HG02642 (cell line): ENCODE measurements at regions not wholly inside any gene's neighbourhood (a gene's known extent, or its start where the extent isn't known, plus 50 kb on each side); places are given as distances from the start of the nearest gene placed in this dataset.

ENCODE experiments used
- ATAC-seq: cut with Tn5 transposase; IDR thresholded peaks from one replicate; pipeline ENCODE4 v1.9.1; 2021; ENCODE audit warnings: mild to moderate bottlenecking; ENCODE audit not compliant: unreplicated experiment, poor library complexity

DNA sequence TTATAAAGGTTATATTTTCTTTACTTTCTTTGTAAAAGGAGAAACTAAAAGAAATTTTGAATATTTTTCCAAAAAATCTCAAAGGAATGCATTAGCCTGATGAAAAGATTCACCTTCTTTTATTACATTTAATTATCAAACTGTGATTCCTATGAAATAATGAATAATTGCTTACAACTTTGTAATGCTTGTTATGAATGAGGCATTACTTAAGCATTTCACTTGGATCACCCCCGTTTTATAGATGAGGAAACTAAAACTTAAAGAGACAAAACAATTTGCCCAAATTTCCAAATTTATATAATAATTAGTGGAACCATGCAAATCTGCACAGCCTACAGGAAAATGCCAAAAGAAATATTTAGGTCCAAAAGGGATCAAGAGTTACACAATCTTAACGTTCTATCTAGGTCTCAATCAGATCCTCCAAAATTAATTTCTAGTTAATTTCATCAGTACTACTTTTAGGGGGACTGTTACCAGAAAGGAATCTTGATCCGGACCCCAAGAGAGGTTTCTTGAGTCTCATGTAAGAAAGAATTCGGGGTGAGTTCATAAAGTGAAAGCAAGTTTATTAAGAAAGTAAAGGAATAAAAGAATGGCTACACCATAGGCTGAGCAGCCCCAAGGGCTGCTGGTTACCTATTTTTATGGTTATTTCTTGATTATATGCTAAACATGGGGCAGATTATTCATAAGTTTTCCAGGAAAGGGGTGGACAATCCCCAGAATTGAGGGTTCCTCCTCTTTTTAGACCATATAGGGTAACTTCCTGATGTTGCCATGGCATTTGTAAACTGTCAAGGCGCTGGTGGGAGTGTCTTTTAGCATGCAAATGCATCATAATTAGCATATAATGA lies 288.0 kb downstream of the ADGB start:
- no peak for ATAC-seq

DNA sequence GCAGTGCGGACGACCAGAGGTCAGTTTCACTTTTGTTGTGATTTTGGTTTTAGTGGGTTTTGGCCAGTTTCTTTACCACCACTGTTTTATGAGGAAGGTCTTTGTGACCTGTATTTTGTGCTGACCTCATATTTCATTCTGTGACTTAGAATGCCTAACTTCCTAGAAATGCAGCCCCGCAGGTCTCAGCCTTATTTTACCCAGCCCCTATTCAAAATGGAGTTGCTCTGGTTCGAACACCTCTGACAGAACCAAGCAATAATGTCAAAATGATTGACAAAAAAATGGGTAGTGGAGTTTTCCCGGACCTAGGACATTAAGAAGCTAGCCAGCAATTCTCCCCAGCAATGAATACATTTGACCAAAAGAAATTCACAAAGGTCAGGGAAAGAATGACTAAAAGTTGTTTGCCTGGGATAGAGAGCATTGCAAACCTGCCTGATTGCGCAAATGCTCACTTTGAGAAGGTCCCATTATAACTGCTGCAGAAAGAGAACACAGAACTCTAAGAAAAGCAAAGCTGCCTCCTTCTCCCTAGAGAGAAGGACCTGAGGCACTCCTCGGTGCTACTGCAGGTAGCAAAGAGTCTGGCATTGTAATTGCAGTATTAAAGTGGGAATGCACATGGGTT lies 288.8 kb downstream of the ADGB start:
- no peak for ATAC-seq

DNA sequence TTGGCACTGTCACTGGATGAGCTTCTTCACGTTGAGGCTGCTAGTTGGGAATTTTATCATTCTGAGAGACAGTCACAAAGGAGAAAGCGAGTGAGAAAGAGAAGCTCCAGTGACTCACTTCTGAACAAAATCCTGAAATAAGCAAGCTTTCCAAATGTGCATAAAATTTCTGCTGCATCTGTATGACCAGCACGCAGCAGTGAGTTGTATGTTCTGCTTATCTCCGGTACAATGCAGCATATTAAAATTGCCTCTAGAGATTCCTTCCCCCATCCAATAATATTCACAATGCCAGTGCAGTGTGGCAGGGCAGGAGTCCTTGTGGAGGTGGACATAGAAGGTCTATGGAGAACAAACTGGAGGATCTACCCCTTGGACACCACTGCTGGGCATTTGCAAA lies 290.5 kb downstream of the ADGB start:
- no peak for ATAC-seq

DNA sequence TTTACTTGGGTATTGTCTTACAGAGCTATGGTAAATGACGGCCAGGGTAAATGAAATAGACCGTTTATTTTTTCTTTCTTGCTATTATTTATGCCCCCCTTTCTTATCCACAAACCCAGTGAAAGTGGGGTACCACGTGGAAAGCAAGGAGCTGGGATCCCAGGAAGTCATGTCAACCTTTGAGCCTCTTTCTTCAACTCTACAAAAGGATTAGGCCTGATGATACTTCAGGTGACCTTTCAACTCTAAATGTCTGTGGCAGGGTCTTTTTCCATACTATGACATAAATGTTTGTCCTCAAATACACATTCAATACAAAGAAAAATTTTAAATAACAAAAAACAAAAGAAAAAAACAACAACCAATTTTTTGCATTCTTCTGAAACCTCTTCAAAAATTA lies 291.4 kb downstream of the ADGB start:
- no peak for ATAC-seq

DNA sequence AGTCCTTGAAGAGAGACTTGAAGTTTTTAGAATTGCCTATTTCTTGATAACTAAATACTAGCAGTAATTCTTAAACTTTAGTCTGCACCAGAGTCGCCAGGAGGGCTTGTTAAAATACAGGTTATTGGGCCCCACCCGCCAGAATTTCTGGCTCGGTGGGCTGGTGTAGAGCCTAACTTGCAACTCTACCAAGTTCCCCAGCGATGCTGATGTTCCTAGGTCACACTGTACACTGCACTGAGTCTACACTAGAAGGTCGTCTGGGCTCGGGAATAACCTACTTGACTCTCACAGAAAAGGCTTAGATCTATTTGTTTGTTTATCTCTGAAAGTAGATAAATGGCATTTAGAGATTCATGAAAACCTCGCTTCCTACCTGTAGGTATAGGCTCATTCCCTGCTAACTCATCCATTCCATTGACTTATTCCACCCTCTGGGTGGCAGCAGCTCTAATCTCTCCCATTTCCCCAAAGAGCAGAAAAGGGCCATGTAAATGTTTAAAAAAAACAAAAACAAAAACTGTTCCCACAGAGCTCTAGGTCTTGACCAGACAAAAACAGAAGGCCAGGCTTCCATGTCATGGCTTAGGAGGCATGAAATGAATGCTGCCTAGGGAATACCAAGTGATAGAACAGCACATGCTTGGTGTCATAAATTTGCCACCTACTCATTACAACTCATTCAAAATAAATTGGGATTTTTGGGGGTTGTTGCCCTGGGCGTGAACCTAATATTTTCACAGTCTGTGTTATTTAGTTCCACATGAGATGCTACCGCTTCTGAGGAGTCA lies 292.1 kb downstream of the ADGB start:
- ATAC-seq, result no peak

DNA sequence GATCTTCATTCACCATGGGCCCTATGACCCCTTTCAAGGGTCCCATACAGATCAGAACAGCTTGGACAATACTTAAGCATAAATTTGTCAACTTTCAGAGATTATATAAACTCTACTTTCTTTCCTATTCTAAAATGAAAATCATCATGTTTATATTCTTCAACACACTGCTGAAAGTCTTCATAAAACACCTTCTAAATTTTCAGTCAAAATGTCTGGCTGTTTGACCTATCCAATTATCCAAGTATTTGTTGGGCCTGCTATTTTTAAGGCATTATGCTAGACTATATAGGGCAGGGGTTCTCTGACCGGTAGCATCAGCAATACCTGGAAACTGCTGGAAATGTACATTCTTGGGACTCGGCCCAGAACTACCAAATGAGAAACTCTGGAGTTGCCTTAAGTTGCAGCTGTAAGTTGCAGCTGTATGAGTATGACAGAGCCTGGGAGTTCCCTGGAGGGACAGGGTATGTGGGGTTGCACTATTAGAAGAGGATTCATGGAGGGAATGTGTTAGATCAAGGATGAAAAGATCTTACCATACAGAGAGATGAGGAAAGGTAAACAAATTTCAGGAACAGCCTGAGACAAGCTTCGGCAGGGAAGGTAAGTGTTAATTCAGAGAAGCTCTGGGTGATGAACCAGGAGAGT lies 293.0 kb downstream of the ADGB start:
- ATAC-seq, result no peak

DNA sequence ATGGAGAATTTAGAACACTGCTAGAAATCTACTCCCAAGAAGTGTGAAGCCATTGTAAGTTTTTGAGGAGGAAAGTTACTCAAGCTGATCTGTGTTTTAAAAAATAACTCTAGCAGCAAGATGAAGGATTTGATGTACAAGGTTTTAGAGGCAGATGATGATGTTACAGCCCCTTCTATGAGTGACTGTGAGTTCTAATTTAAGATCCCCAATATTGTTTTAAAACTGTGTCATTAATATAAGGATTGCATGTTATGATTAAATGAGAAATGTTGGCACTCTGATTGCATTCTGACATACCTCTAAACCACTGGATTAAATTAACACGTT lies 293.5 kb downstream of the ADGB start:
- ATAC-seq, result no peak

DNA sequence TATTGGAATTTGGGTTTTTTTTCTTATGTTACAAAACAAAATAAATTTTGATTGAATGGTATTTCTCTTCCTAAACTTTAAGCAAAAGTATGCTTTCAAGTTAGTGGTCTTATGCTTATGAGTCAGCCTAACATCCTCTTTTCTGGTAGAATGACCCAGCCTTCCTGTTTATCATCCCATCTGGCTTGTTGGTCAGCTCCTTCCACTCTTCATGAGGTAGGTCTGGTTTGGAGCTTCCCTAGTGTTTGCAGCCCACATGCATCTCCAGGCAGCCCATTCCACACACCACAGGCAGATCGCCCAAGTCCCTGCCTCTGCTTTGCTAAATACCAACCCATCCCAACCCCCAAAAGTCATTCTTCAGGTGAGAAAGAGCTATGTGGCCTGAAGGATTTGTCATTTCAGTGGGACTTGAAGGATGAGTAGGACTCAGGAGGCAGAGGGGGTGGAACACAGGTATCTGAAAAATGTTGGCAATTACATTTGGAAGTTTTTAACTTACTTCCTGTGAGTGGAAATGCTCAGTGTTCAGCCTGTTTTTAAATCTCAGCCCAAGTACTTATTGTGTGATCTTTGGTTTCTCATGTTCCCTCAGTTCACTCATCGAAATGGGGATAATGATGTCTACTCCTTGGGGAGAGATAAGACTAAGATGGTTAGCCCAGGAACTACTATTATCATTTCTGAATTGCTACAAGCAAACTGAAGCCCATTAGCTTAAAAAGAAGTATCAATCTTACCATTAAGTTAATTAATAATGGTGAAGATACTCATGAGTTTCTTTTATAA lies 294.0 kb downstream of the ADGB start:
- no peak for ATAC-seq

DNA sequence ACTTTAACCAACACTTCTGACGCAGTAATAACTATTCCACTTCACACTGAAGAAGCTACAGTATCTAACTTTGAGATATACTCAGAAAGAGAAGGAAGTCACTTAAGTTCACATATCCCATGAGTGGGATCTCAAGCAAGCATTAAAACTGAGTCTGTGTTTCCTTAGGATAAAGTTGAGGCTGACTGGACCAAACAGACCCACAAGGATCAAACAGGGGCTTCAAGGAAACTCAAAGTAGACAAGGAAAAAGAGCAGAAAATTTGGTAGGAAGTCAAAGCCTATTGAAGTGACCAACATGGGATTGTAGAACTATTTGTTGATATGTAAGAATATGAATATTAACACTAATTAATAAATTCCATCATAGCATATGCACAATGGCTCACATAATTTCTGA lies 294.9 kb downstream of the ADGB start:
- no peak for ATAC-seq

DNA sequence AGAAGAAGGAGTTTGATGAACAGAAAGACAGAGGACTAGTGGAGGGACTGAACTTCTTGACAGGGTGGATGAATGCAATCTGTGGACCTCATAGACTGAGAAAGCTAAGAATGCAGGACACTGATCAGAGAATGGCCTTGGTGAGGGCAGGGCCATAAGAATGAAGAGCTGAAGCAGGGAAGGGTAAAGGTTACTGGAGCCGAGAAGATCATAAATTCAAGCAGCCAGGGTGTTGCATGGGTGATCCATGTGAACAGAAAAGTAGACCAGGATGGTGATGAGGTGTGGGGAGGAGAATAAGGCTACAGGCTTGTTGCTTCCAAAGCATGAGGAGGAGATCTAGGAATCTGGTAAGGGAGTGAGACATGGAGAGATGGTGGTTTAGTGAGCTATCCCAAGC lies 295.9 kb downstream of the ADGB start:
- ATAC-seq, result no peak

DNA sequence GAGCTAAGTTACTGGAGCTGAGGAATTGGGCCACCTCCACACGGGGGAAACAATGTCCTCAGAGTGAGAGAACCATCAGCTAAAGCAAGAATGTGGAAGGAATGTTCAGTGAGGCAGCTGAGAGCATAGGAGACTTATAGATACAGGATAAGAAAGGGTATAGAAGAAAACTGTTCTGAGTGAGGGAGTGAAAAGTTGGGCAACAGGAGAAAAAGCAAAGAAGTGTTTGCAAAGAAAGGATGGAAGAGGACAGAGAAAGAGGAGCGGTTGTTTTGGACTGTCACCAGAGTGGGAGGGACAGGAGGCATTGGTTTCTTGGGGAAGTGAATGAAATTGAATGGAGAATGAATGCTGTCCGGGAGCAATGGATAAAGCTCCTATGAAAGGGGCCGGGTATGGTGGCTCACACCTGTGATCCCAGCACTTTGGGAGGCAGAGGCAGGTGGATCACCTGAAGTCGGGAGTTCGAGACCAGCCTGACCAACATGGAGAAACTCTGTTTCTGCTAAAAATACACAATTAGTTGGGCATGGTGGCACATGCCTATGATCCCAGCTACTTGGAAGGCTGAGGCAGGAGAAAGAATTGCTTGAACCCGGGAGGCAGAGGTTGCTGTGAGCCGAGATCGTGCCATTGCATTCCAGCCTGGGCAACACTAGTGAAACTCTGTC lies 296.5 kb downstream of the ADGB start:
- ATAC-seq, result no peak

DNA sequence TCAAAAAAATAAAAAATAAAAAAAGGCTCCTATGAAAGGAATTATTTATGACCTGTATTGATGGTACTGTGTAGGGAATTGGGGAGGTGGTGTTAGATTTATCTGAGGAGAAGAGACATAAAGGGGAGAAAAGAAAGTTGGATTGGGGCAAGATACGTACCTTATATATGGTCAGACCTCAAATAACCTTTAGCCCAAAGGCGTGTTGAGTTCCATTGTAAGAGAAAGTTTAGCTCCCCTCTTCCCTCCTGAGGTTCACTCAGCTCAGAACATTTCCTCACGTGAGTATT lies 296.9 kb downstream of the ADGB start:
- no peak for ATAC-seq

DNA sequence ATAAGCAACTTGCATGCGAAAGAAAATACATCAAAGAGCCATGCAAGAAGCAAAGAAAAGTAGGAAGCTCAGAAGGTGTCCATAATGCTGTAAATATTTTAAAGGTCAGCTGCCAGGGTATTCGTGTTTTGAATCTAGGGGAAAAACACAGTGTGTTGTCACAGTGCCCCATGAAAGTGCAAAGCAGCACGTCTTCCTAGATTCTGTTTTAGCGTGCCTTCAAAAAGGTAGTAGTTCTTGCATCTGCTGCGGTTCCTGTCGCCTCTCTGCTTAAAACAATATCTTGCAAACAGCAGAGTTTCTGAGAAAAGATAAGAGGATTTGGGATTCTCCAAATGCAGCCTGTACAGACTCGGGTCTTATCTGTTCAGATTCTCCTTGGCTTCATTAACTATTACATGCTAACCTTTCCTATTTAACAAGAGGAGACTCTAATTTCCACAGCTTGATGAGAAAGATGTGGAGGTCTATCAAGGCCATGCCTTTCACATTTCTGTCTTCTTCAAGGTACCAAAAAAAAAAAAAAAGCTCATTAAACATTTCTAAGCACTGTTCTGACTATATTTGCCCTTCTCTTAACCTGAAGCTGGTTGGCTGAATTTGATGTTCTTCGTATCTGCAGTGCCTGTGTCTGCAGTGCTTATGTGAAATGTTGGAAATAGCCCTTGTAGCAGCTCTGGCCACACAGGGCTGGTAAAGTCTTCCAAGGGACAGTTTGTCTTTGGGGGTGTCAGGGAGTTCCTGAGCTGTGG lies 297.5 kb downstream of the ADGB start:
- ATAC-seq, result no peak

DNA sequence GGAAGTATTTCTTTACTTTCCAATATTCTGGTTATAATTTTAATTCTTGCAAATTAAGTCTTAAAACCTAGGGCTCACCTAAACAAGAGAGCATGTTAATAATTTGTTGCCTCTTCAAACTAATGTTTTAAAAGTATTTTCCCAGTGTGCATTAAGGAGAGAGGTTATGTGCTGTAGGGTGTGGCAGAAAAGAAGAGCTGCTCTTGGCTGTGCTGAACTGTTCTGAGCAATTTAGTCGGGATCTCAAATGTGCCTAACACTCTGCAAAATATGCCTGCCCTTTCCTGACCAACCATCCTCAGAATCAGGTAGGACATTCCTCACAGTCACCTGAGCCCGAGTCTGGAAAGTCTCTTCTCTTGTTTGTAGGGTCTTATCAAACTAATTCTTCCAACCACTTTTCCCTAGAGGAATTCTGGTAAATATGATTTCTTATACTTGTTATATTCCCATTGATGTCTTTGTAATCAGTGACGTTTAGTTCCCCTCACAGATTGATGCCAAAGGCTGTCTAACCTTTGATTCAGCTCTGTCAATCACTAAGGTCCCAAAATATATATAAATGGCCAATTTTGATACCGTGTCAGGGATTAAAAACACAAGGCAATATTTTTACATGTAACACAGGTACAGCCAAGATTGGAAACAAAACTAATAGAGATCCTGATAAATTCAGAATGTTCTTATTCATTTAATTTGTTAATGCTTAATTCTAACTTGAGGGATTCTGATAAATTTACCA lies 298.4 kb downstream of the ADGB start:
- ATAC-seq, result no peak

DNA sequence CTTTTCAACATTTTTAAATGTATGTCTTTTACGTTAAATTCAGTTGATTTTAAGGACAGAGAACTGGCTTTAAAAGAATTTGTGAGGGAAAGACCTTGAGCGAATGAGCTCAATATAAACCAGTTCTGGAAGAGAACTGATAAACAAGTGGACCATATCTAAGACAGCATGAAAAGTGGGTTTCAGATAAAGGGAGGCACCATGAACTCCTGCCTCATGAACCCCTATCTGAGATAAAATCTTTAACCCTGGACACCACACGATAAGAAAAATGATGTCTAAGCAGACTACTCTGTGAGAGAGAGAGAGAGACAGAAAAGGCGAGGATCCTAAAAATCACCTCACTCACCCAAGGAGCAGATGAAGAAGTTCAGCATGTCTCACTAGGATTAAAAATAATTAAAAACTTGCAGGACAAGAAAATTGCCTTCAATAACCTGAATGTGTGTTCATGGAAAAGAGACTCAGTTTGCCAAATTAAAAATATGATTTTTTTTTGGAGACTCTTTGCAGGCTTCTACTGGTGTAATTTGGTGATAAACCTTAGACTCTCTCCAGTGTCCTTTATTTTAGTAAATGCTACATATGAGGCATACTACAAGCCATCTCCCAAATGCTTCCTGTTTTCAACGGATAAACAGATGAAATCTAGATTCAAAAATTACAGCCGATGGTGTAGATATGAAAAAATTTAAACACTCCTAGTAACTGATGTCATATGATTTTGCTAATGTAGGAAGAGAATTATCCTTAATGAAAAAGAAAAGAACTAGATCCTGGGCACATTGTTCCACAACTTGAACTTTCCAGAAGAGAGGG lies 299.5 kb downstream of the ADGB start:
- ATAC-seq, result no peak

DNA sequence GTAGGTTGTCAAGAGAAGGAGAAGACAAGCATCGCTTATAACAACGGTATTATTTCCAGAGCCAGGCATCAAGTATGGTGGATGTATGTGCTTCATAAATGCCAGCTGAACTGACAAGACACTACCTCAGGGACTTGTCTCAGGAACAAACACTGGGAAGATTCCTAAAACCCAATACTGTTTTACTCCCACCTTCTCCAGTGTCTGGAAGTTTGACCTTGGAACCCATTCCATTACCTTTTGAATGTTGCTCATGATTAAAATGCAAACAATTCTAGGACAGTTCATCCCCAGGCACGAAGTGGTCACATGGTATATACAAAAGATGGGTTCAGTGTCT lies 300.1 kb downstream of the ADGB start:
- ATAC-seq, result no peak

DNA sequence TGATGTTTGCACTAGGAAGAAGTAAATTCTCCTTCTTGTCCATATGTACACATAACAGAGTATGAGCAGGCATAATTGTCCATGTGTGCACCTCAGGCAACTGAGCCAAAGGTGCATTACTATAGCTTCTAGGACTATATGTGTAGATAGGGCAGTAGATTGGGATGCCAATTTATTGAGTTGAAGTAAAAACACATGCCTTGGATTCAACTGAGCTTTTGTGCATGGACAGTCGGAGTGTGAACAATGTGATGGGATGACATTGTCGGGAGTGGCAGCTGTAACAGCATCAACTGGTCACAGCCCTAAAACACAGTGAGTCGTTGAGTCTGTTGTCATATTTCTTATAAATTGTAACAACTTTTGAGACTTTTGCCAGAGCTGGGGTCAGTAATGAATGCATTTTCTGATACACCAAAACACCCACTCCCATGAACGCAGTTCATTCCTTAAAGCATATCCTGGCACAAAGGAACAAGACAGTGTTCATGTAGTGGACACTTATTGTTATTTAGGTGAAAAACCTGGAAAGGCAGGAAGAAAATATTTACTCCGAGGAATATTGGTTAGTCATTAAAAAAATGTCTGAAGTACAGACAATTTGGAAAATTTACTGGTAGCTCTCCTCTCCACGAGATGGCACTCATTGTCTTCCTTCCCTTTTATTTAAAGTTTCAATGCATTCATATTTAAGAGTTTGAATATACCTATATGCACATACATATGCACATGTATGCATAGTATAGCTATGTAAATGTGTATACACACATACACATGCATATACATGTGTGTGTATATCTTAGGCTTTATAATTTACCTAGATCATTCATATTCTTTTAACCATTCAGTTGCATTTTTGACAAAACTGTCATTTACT lies 302.0 kb upstream of the STXBP5 start:
- ATAC-seq, result no peak
